CD4-positive, alpha-beta T cell (primary cell): ENCODE measurements at regions not wholly inside any gene's neighbourhood (a gene's known extent, or its start where the extent isn't known, plus 50 kb on each side); places are given as distances from the start of the nearest gene placed in this dataset.

ENCODE experiments used
- ATAC-seq: fragments of 200-7000 bp; cut with Tn5 transposase; one replicate; pipeline ENCODE4 v1.10.0; 2022; ENCODE audit warnings: mild to moderate bottlenecking; ENCODE audit not compliant: poor library complexity
- CTCF ChIA-PET: fragments of 350-600 bp; sonication (Branson Sonifier 250); formaldehyde crosslinking; loops from one replicate; lab custom pipeline; 2021; ENCODE audit warnings: antibody characterized with exemption, inconsistent platforms; lab: Charles Lee
- POLR2A ChIA-PET: fragments of 350-600 bp; sonication (Branson Sonifier 250); formaldehyde crosslinking; loops from one replicate; lab custom pipeline; 2021; ENCODE audit warnings: antibody characterized with exemption, inconsistent platforms; lab: Charles Lee
- DNase-seq, 14 experiments: peaks; one replicate each; pipeline ENCODE4 v3.0.0-alpha.2; 2013 to 2020; ENCODE audit warnings: mixed read lengths in 2 of 14
- H3K27ac ChIP-seq, 2 donors: one replicate each; pipeline versions ENCODE4 v1.5.1 to v1.7.0; 2013; ENCODE audit warnings: low read length in 2 of 2, low read depth in 1 of 2, mild to moderate bottlenecking in 1 of 2
- H3K27me3 ChIP-seq, 2 experiments: 1 replicate in 1 of 2; 2 replicates in 1 of 2; pipeline versions ENCODE4 v1.6.1 to v1.7.0; 2013; ENCODE audit warnings: low read length in 2 of 2, control low read depth in 1 of 2, mild to moderate bottlenecking in 1 of 2, moderate library complexity in 1 of 2; ENCODE audit not compliant: insufficient read depth in 2 of 2, control insufficient read depth in 1 of 2
- H3K36me3 ChIP-seq: one replicate; pipeline ENCODE4 v1.6.1; 2013; ENCODE audit warnings: low read length, control low read depth; ENCODE audit not compliant: insufficient read depth
- H3K4me1 ChIP-seq: one replicate; pipeline ENCODE4 v1.6.1; 2013; ENCODE audit warnings: low read length, control low read depth; ENCODE audit not compliant: insufficient read depth
- H3K4me3 ChIP-seq: one replicate; pipeline ENCODE4 v1.5.1; 2013; ENCODE audit warnings: mild to moderate bottlenecking, low read length, moderate library complexity
- H3K9me3 ChIP-seq, 2 experiments: 1 replicate in 1 of 2; 2 replicates in 1 of 2; pipeline versions ENCODE4 v1.6.1 to v1.7.0; 2013; ENCODE audit warnings: low read length in 2 of 2, mild to moderate bottlenecking in 2 of 2, control low read depth in 1 of 2, moderate library complexity in 1 of 2; ENCODE audit not compliant: control insufficient read depth in 1 of 2, insufficient read depth in 1 of 2
- H3K27ac Mint-ChIP-seq: one replicate; pipeline ENCODE4 v1.8.0; 2020; ENCODE audit warnings: mixed read lengths
- H3K27me3 Mint-ChIP-seq: one replicate; pipeline ENCODE4 v1.8.0; 2021; ENCODE audit warnings: mixed read lengths
- H3K36me3 Mint-ChIP-seq: one replicate; pipeline ENCODE4 v1.8.0; 2021; ENCODE audit warnings: low read depth, mixed read lengths
- H3K4me1 Mint-ChIP-seq: one replicate; pipeline ENCODE4 v1.8.0; 2021; ENCODE audit warnings: low read depth, mixed read lengths
- H3K4me3 Mint-ChIP-seq: one replicate; pipeline ENCODE4 v1.8.0; 2020; ENCODE audit warnings: mild to moderate bottlenecking, mixed read lengths
- H3K9me3 Mint-ChIP-seq: one replicate; pipeline ENCODE4 v1.8.0; 2020; ENCODE audit warnings: mixed read lengths
- intact Hi-C, 2 experiments: fragments of 100-400 bp; cut with DNase I in 1 of 2; cut with micrococcal nuclease in 1 of 2; formaldehyde crosslinking; loops; one replicate each; pipeline versions ENCODE4 v1.15.1 to v1.9.0; 2023 to 2025; cut with DNase I, micrococcal nuclease
- TF ChIP-seq, protein P1 (sequence below): fragments of 200-600 bp; IDR thresholded peaks from one replicate; pipeline ENCODE4 v1.8.0; 2022; ENCODE audit warnings: antibody characterized with exemption, mild to moderate bottlenecking

DNA sequence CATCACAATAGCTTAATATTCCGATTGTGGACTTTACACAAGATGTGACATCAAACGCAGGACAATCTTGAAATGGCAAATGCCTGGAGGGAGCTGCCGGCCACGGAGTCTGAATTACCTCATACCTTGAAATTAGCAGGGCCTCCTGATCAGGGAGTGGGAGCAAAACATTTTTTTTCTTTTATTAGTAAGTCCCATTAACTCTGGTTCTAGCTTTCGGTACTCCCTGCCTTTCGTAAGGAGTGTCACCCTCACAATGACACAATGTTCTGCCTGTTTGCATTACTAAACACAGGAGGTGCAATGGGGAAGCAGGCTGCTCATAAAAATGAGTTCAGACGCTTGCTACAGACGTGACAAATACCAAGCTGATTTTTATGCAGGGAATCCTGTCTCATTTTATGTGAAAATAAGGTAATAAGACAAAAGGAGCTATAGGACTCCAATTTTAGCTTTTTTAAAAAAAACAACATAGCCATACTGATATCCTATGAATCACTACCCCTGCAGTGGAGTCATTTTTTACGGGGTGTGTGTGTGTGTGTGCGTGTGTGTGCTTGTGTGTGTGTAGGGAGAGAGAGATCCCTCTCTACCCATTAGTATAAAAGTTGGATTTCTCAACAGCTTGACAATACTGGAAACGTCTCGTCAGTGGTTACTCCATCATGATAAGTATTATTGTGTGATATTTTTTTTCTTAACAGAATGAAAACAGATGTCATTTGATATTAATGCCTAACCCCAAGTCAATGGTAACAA lies 205.1 kb upstream of the RUNX1 start:
- Histone ChIP-seq H3K4me1 (no peaks in the 10 kb centered on the region), H3K27ac (no peak overlapping the region), H3K9me3 (no peaks in the 10 kb centered on the region), H3K4me3 (no peak overlapping the region), H3K27me3 (no peaks in the 10 kb centered on the region), H3K36me3 (no peaks in the 10 kb centered on the region)
- DNase-seq (no peak), ATAC-seq (no peak)
- H3K9me3 Mint-ChIP-seq = peaks cover 3% of the 10 kb centered on the region
- H3K4me1 Mint-ChIP-seq = no peaks in the 10 kb centered on the region
- POLR2A ChIA-PET = no interaction called here
- H3K36me3 Mint-ChIP-seq = no peaks in the 10 kb centered on the region
- CTCF ChIA-PET = interaction anchor here (0.8 kb wide), 1 partner anchor 773 kb away, joined by 3 read pairs; no protein-coding TSS in a partner anchor
- H3K27me3 Mint-ChIP-seq = no peaks in the 10 kb centered on the region
- no peak overlapping the region for H3K27ac Mint-ChIP-seq
- intact Hi-C loops = no loop called here
- H3K4me3 Mint-ChIP-seq = no peak overlapping the region
- TF ChIP-seq, protein P1, sequence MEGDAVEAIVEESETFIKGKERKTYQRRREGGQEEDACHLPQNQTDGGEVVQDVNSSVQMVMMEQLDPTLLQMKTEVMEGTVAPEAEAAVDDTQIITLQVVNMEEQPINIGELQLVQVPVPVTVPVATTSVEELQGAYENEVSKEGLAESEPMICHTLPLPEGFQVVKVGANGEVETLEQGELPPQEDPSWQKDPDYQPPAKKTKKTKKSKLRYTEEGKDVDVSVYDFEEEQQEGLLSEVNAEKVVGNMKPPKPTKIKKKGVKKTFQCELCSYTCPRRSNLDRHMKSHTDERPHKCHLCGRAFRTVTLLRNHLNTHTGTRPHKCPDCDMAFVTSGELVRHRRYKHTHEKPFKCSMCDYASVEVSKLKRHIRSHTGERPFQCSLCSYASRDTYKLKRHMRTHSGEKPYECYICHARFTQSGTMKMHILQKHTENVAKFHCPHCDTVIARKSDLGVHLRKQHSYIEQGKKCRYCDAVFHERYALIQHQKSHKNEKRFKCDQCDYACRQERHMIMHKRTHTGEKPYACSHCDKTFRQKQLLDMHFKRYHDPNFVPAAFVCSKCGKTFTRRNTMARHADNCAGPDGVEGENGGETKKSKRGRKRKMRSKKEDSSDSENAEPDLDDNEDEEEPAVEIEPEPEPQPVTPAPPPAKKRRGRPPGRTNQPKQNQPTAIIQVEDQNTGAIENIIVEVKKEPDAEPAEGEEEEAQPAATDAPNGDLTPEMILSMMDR = no peak

DNA sequence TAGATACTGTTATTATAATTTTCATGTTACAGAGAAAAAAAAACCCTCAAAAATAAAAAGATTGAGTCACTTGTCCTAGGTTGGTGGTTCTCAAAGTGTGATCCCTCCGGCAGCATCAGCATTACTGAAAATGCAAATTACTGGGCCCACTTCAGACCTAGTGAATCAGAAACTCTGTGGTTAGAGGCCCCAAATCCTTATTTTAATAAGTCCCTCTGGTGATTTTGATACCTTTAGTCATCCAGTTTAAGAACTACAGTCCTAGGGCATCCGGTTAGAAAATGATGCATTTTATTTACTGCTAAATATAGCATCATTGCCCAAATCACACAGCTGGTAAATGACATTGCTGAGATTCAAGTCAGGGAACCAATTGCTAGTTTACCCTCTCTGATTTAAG lies 203.7 kb upstream of the RUNX1 start:
- Mint-ChIP-seq H3K4me3 (no peak overlapping the region), H3K9me3 (peaks cover 3% of the 10 kb centered on the region), H3K27ac (no peak overlapping the region), H3K4me1 (no peaks in the 10 kb centered on the region), H3K27me3 (no peaks in the 10 kb centered on the region), H3K36me3 (no peaks in the 10 kb centered on the region)
- TF ChIP-seq, protein P1 = no peak
- ATAC-seq = no peak
- Histone ChIP-seq H3K27ac (no peak overlapping the region), H3K4me1 (no peaks in the 10 kb centered on the region), H3K36me3 (no peaks in the 10 kb centered on the region), H3K27me3 (no peaks in the 10 kb centered on the region), H3K4me3 (no peak overlapping the region), H3K9me3 (no peaks in the 10 kb centered on the region)
- intact Hi-C loops = no loop called here
- ChIA-PET CTCF (no interaction called here), POLR2A (no interaction called here)
- DNase-seq = no peak

DNA sequence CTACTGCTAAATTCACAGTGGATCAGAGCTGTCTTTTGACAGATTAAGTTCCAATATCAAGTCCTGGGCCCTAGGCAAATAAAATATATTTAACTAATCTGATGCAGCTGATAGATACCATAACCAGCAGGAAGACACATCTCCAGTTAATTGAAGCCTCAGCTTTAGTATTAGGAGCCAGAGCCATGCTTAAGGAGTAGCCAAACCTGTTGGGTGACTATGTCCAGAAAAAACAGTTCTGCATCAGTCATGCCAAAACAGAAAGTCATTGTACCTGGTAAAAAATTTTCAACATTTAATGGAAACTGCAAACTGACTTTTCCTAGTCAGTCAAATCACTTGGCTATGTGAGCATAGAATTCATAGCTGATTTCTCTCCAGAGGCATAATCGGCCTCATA lies 200.5 kb upstream of the RUNX1 start:
- H3K4me1 Mint-ChIP-seq = no peaks in the 10 kb centered on the region
- Histone ChIP-seq H3K4me3 (no peak overlapping the region), H3K4me1 (no peaks in the 10 kb centered on the region), H3K36me3 (no peaks in the 10 kb centered on the region), H3K9me3 (no peaks in the 10 kb centered on the region), H3K27me3 (no peaks in the 10 kb centered on the region), H3K27ac (no peak overlapping the region)
- TF ChIP-seq, protein P1 = no peak
- H3K27me3 Mint-ChIP-seq = no peaks in the 10 kb centered on the region
- no peak for ATAC-seq
- POLR2A ChIA-PET = no interaction called here
- H3K27ac Mint-ChIP-seq = no peak overlapping the region
- H3K9me3 Mint-ChIP-seq = peaks cover 3% of the 10 kb centered on the region
- H3K36me3 Mint-ChIP-seq = no peaks in the 10 kb centered on the region
- intact Hi-C loops = no loop called here
- no peak for DNase-seq
- CTCF ChIA-PET = interaction anchor here (0.6 kb wide), 1 partner anchor 1022 kb away, joined by 4 read pairs; no protein-coding TSS in a partner anchor
- H3K4me3 Mint-ChIP-seq = no peak overlapping the region
